Cardiac fibroblast (primary cell): ENCODE measurements at regions not wholly inside any gene's neighbourhood (a gene's known extent, or its start where the extent isn't known, plus 50 kb on each side); places are given as distances from the start of the nearest gene placed in this dataset.

Experiments
- DNase-seq, 2 donors: peaks; one replicate each; pipeline versions ENCODE4 v3.0.0 to v3.0.0-alpha.2; 2010; ENCODE audit warnings: low read depth in 2 of 2
- H3K4me3 ChIP-seq, 2 donors: replicated peaks in 1 of 2; 1 replicate in 1 of 2; 2 replicates in 1 of 2; pipeline ENCODE4 v1.5.1; 2011; ENCODE audit warnings: low read depth in 2 of 2, low read length in 2 of 2, mild to moderate bottlenecking in 2 of 2, moderate library complexity in 1 of 2
- TF ChIP-seq, protein P1 (sequence below): IDR thresholded peaks from one replicate; pipeline ENCODE4 v1.5.1; 2011; ENCODE audit warnings: low read depth, mild to moderate bottlenecking, low read length, inconsistent platforms

- no peak overlapping the region for H3K4me3 ChIP-seq
- TF ChIP-seq, protein P1, sequence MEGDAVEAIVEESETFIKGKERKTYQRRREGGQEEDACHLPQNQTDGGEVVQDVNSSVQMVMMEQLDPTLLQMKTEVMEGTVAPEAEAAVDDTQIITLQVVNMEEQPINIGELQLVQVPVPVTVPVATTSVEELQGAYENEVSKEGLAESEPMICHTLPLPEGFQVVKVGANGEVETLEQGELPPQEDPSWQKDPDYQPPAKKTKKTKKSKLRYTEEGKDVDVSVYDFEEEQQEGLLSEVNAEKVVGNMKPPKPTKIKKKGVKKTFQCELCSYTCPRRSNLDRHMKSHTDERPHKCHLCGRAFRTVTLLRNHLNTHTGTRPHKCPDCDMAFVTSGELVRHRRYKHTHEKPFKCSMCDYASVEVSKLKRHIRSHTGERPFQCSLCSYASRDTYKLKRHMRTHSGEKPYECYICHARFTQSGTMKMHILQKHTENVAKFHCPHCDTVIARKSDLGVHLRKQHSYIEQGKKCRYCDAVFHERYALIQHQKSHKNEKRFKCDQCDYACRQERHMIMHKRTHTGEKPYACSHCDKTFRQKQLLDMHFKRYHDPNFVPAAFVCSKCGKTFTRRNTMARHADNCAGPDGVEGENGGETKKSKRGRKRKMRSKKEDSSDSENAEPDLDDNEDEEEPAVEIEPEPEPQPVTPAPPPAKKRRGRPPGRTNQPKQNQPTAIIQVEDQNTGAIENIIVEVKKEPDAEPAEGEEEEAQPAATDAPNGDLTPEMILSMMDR, result no peak
- DNase-seq, result no peak
These were observed 415.5 kb upstream of the COBL start for GRCh38 chr7:51732116-51732515.

DNA sequence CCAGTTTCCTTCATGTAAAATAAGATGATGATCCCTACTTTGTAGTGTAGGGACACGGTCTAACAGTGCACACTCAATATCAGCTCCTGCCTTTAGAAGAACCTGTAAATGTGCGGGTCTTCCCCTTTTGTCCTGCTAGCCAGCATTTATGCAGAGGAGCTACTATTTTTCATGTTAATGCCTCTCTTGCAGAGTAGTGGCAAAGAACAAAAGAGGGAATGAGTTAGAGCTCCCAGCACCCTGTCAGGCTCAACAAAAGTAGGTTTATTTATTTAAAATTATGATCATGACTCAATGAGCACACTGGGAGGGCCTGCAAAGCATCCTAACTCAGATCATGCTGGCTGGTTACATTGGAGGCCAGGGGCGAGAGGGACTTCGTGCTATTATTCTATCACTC, 414.5 kb upstream of the COBL start:
- DNase-seq, result no peak
- H3K4me3 ChIP-seq, result no peak overlapping the region
- TF ChIP-seq, protein P1, result no peak

DNA sequence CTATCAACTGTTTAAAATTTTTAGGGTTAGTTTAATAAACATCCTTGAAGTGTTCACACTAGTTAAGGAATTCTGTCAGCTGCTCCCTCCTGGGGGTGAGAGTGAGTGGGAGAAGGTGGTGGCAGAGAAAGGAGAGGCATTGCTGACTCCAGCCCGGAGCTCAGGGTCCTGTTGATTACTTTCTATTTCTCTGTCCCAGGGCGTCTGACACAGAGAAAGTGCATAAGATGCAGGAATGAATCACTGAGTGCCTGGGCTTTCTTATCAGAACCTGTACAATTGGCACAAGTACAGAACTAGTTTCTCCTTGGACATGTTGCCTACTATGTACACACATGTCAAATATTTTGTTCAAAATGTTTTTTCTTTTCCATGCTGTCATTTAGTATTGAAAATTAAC, 410.8 kb upstream of the COBL start:
- no peak for DNase-seq

GRCh38 chr7:51706851-51707250, 390.2 kb upstream of the COBL start:
- H3K4me3 ChIP-seq, result no peak overlapping the region
- no peak for DNase-seq
- TF ChIP-seq, protein P1, result no peak

More for the DNA sequence above, 410.8 kb upstream of the COBL start:
- TF ChIP-seq, protein P1, result no peak
- H3K4me3 ChIP-seq, result no peak overlapping the region

DNA sequence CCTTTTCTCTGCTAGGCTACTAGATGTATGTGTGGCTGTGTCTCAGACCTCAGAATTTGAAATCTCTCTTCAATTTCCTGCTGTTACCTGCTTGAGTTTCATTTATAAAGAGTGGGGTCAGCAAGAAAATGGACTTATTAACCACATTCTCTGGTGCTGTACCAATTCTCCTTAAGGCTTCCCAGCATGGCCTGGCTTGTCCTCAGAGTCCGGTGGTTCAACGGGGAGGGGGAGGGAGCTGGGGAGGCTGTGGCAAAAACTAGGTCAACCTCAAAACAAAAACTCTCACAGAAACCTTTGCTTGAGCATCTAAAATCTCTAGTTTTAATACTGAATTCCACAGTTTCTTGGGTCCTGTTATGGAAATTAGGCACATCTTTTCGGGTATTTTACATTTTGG, 389.1 kb upstream of the COBL start:
- H3K4me3 ChIP-seq, result no peak overlapping the region
- TF ChIP-seq, protein P1, result no peak
- no peak for DNase-seq

GRCh38 chr7:51702673-51703072, 386.1 kb upstream of the COBL start:
- TF ChIP-seq, protein P1, result no peak
- H3K4me3 ChIP-seq, result no peak overlapping the region
- DNase-seq, result no peak

GRCh38 chr7:51701935-51702334, 385.3 kb upstream of the COBL start:
- DNase-seq, result no peak

More at GRCh38 chr7:51701935-51702334, 385.3 kb upstream of the COBL start:
- TF ChIP-seq, protein P1, result no peak
- H3K4me3 ChIP-seq, result no peak overlapping the region
